HG03095 (cell line): ENCODE measurements at regions not wholly inside any gene's neighbourhood (a gene's known extent, or its start where the extent isn't known, plus 50 kb on each side); places are given as distances from the start of the nearest gene placed in this dataset.
A peak's percentile ranks its signal among the peaks of the same experiment; 100 is the strongest.

Experiments used
- ATAC-seq: cut with Tn5 transposase; IDR thresholded peaks from one replicate; pipeline ENCODE4 v1.9.1; 2021; ENCODE audit warnings: moderate library complexity; ENCODE audit not compliant: unreplicated experiment

DNA sequence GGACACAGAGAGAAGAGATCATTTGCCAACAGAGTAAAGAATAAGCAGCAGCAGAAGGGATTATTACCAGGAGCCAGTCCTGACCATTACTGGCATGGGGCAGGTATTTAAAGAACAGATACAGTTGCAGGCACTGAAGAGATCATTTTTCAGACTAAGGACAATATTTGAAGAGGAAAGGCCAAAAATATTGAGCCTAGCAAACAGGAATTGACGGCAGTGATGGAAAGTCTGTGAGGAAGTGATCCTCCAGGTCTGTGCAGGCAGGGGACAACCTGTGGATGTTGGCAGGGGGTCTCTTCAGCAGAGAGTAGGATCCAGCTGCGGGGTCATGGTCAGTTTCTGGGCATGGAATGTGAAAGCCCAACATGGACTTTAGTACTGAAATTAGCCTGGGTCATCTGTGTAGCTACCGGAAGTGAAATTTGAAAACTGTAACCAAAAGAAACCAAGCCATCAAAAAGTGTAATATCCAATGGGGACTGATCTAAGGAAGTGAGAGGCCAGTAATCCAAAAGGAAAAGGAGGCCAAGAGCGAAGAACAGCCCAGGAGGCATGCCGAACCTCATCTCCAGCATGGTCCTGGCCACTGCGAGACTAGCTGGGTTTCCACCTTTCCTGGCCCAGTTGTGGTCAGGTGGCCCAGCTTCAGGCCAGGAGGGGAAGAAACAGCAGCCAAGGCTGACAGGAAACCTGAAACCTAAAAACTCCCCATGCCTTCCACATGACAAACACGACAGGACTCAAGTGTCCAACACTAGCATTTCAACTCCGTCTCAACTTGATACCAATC lies 115.1 kb upstream of the TNFAIP3 start:
- no peak for ATAC-seq

DNA sequence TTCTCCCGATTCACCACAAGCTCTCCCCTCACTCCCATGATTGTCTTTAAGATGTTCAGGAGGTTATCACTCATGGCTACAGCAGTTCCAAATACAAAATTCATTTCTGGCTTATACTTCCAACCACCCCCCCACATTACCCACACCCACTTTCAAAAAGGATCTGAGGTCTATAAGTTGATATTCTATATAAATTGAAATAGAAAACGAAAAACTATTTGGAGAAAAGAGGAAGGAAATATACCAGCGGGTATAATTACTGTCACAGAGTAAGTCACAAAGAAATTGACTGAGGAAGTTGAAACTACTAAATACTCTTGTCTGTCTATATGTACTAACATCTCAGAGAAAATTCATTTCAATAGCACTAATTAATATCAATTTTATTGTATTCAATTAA lies 112.7 kb upstream of the TNFAIP3 start:
- ATAC-seq: peak; percentile 52

DNA sequence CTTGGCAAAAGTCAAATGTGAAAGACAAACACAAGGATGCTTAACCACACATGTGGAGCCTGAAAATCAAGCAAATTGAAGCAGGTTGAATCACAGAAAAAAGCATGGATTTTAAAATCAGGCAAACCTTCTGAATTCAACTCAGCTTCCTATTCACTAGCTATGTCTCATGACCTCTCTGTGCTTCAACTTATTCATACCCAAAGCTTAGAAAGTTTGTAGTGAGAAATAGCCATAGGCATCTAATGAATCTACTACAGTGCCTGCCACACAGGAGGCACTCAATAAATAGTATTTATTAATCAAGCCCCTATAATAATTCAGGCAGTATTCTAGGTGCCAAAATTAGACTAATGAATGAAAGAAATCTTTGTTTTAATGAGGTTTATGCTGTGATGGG lies 112.2 kb upstream of the TNFAIP3 start:
- ATAC-seq: no peak

DNA sequence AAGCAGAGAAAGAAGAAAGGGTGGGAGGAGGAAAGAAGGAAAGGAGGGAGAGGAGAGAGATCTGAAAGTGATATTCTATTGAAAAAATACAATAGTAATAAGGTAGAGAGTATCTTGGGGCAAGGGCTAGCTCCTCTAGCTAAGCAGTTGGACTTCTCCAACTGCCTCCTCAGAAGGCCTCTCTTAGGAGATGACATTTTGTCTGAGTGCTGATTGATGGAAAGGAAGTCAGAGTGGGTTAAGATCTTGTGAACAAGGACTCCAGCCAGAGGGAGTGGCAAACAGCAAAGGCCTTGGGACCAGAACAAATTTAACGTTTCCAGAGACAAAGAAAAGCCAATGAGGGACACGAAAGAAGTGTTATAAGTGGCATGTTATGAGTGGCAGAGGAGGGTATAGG lies 111.8 kb upstream of the TNFAIP3 start:
- ATAC-seq: no peak

DNA sequence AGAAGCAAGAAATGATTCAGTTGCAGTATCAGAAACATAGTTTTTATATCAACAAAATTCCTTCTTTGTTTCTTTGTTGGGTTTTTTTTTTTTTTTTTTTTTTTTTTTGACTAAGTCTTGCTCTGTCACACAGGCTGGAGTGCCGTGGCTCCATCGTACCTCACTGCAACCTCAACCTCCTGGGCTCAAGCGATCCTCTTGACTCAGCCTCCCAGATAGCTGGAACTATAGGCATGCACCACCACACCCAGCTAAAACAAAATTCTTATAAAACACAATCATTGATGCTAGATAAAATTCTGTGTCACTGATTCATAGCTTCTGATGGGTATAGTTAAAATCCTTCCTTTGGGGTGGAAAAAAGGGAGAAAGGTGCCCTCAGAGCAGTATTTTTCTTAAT lies 110.3 kb upstream of the TNFAIP3 start:
- ATAC-seq: no peak

DNA sequence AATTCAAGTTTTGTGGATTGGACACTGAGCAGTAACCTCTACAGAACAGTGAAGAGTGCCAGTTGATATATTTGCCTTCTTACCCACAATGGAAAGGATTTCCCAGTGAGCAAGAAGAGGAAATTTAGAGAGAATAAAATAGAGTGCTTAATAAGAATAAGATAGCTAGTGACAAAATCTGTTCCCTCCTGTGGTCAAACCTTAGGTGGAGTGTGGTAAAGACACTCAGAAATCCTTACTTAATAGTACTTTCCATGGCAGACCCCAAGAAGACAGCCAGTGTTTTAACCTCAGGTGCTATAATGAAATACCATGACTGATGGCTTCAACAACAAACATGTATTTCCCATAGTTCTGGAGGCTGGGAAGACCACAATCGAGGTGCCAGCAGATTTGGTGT lies 108.4 kb upstream of the TNFAIP3 start:
- no peak for ATAC-seq

DNA sequence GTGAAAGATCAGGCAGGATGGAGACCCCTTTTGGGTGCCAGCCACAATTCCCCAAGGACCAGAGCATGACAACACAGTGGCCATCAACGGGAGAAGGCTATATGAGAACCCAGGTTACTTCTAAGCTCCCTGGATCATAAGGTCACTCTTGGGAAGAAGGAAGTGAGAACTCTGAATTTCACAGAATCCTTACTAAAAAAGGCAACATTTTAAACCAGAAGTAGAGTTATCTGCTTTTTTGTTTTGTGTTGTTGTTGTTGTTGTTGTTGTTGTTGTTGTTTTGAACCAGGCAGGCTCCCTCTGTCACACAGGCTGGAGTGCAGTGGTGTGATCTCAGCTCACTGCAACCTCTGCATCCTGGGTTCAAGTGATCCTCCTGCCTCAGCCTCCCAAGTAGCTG lies 107.4 kb upstream of the TNFAIP3 start:
- ATAC-seq: no peak

DNA sequence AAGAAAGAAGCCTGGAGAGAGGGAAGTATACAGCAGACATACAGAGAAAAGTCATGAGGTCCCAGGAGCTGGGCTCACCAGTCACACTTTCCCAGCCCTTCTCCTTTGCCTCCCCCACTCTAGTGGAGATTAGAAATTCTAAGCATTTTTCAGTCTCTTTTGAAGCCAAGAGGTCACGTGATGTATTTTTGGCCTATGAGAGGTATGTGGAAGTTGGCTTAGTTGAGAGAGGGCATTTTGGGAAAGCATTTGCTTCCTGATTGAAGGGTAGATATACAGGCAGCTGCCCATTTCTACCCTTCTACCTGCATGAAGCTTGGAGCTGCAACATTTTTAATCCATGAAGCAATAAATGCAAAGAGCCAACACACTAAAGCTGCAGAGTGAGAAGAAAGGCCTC lies 106.0 kb upstream of the TNFAIP3 start:
- no peak for ATAC-seq

DNA sequence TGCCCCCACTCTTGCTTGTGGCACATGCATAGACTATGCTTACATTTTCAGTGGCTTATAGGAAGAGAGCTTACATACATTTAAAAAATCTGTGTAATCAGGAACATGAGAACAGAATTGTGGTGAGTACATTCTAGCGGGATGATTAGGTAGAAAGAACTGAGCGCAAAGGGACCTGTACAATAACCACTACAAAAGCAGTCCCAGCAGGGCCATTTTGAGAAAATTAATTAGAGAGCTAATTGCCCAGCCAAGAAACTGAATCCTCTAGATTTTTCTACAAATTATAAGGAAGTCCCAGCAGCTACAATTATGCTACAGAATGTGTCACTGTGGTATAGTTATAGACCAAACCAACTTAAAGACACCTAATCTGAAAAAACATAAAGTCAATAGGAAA lies 105.6 kb upstream of the TNFAIP3 start:
- ATAC-seq: no peak

DNA sequence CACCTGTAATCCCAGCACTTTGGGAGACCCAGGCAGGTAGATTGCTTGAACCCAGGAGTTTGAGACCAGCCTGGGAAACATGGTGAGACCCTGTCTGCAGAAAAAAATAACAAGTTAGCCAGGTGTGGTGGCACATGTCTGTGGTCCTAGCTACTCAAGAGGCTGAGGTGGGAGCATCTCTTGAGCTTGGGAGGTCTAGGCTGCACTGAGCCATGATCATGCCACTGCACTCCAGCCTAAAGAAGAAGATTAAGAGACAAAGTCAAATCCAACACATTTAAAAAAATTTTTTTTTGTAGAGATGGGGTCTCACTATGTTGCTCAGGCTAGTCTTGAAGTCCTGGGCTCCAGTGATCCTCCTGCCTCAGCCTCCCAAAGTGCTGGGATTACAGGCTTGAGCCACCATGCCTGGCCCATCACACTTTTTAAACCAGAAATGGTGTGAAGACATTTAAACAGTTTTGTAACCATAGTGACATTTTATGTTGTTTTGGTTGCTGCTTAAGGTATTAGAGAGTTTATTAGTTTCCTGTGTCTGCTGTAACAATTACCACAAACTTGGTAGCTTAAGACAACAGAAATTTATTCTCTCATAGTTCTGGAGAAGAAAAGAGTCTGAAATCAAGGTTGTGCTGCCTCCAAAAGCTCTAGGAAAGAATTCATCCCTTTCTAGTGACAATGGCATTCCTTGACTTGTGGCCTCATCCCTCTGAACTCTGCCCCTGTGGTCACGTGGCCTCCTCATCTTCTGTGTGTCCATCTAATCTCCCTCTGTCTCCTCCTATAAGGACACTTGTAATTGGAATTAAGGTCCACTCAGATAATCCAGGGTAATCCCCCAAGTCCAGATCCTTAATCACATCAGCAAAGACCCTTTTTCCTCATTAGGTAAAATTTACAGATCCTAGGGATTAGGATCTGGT lies 104.6 kb upstream of the TNFAIP3 start:
- ATAC-seq: no peak

DNA sequence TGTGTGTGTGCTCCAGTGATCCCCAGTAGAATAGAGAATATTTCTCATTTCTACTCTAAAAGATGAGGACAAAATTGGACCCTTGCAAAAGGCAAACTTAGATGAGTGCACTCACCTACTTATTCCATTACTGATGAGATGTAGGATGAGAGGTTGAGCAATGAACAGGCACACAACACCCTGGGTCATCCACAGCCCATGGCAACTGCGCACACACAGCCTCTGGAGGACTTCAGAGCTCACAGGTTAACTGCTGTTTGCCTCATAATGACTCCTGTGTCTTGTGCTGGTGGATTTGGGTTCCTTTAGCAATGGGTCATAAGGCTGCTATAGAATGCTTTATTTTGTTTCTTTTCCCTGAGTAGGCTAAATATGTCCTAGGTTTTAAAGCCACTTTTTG lies 103.6 kb upstream of the TNFAIP3 start:
- ATAC-seq: no peak

DNA sequence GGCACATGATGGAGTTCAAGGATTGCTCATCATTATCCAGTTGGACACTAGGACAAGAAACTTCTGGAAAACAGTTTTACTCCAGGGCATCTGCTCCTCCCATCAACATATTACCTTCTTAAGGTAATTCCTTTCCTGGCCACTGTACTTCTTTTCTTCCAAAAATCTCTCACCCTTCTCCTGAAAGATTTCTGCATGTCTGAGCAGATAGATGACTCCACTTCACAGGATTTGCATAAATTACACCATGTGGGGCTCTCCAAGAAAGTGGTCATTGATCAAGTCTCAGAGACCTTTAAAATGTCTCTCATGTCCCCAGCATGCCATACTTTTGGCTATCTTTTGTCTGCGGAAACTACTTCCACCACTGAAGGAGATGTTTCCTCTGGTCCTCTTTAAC lies 103.2 kb upstream of the TNFAIP3 start:
- no peak for ATAC-seq

DNA sequence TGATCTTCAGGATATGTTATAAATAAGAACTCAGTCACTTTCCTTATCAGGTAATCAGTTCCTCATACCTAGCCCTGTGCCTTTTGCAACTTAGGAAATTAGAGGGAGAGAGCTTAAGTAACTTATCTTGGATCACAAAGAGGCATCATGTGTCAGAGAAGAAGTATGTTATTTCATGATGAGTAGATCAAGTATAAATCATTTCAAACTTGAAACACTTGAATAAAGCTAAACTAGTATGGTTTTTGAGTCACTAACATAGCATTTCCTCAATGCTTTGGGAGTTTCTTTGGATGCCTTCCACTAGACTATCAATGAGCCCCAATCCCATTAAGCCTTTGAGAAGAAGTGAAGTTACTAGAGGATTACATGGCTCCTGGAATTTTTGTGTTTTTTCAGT lies 102.6 kb upstream of the TNFAIP3 start:
- ATAC-seq: no peak

DNA sequence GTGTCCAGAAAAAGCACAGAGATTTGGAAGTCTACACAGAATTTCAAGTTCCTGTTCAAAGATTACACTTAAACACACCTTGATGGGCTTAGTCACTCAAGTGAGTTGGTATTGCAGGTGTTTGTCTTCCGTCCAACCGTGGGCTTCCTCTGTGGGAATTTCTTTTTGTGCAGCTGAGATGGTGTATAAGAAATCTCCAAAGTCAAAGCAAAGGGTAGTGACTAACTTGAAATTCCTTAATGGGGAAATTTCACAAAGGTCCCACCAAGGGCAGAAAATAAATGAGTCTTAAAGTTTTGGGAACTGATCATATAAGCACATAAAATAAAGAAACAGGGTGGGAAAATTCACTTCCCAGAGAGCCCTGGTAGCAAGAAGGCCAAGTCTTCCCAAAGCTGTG lies 102.0 kb upstream of the TNFAIP3 start:
- ATAC-seq: no peak

DNA sequence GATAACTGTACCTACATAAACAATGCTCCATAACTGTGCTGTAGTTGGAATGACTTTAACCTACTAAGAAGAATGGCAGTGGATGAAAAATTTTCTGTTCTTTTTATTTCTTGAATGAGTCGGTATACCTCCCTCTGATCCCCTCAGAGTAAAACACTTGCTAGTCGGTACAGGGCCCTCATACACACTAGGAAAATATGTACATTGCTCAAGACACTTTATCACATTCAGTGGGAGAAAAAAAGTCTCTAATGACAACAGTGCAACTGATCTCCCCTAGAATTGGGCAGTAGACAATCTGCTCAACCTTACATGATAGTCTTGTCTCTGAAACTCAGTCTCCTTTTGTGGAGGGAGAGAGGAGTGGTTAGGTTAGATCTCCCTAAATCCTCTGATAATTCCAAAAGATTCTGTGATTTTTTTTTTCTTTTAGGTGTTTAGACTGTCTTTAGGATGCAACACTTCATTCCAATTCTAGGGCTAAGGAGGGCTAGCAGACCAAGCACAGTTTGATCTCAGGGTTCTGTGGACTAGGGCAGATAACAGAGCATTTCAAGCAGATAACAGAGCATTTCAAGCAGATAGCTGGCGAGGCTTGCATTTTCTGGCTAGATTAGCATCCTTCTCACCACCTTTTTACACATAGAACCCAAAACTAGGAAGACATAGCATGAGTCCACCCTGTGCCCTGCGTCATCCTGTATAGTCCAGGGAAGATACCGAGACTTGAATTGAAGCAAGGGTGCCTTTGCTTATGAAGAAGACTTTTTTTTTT lies 100.3 kb upstream of the TNFAIP3 start:
- no peak for ATAC-seq

DNA sequence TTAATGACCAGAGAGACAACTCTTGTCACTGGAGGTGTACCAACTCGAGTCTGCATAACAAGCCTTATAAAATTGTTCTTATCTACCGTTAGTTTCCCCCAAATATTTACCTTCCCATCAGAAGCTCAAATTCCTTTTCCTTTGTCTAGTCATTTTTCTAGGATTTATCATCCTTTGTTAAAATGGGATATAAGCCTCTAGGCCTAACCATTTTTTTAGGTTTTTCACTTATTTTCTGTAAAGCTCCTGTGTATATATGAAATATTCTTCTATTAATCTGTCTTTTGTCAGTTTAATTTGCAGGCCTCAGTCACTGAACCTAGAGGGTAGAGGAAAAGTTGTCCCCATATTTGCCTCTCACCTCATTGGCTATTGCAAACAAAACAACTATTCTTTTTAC lies 99.6 kb upstream of the TNFAIP3 start:
- no peak for ATAC-seq

DNA sequence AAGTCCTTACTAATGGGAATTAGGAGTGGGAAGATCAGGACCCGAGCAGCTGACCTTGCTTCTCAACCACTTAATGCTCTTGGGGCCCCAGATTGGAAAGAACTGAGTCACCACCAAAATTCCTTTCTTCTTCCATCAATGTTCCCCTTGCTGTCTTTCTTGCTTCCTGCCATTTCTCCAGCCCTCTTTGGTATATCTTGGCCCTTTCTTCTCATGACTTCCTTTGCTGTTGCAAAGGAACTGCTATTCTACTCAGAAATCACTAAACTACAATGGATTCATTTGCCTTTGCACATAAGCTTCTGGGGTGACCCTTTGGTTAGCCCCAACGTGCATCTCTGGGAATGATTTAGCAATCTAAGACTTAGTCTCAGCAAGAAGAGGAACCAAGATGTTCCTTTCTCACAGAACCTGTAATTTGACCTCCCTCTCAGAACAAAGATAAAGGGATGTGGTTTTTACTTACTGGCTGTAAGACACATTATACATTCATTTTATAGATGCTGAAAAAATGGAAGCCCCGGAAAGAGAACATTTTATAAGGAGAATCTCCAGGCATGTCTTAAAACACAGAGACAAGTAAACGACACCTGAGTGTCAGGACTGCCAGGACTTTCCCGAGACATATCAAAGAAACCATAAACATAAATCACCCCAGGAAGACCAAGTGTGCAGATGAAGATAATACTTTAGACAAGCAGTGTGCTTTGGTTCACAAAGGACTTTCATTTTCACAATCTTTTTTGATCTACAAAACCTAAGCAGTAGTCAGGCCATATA lies 99.0 kb upstream of the TNFAIP3 start:
- peak; percentile 73 for ATAC-seq

DNA sequence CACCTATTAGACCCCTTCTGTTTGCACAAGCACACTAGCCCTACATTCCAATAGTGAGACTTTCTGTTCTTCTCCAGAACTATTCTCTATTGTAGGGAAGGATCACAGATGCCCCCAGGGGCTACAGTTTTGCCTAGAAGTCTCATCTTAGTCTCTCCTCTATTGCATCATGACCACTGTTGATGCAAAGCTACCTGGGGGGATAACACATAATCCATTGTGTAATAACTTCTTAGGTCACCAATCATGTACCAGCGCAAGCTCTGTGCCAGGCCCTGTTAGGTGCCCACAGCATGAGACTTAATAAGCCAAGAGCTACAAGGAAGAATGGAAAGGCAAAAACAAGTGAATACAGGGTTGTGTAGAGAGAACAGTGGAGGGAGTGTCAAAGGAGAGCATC lies 98.1 kb upstream of the TNFAIP3 start:
- ATAC-seq: no peak

DNA sequence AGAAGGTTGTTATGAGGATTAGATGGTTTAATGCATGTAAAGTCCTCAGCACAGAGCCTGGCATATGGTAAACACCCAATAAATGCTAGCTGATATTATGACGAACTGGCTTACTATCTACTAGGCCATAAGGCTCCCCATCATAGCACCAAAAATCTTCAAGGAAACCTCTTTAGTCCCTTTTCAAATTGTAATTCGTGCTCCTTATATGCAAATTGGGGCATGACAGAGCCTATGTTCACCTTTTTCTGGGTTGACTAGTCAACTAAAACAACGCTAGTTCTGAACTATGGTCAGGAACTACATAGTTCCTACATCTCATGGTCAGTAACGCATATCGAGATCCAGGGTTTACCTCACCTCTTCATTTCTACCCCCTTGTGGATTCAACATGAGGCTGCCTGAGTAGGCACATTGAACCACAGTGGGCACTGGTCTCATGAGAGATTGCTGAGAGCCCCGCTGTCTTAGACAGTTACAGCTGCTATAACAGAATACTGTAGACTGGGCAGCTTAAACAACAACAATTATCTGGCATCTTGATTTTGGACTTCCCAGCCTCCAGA lies 97.2 kb upstream of the TNFAIP3 start:
- no peak for ATAC-seq

DNA sequence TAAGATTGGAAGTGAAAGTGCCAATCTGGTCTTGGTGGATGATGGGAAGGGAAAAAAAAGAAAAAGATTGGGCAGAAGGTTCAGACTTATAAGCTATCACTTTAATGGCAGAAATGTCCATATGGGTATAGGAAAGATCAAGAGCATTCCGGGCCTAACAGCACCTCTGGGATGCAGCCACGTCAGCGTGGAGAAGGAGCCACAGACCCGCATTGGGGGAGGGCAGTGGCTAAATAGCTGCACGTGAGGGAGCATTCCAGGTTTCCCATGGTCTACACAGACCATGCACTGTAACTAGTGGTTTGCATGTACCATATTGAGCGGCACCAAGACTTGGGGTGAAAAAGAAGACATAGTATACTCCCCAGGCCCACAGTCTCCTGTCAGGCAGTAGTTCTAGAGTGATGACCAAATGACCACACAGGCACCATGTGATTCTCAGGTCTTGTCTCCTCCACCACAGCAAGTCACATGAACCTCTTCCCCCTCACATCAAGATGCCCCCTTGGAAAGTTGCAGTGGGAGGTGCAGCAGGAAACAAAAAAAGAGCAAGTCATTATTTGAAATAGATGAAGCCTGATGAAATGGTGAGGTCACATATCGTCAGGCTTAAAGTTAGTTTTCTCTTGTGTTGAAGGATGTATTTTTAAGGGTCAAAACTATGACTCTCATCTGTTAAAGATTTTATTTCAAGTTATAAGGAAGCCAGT lies 94.4 kb upstream of the TNFAIP3 start:
- no peak for ATAC-seq
